ENCODE measurements at regions not wholly inside any gene's neighbourhood (a gene's known extent, or its start where the extent isn't known, plus 50 kb on each side); places are given as distances from the start of the nearest gene placed in this dataset.

- no peak for TF ChIP-seq CTCF (IDR thresholded peaks at IDR 0.05)
- Histone ChIP-seq H3K4me3 (no peak overlapping the region), H3K36me3 (ENCODE audit: insufficient read depth in 1 of 2, low read depth in 1 of 2) (no peaks in the 10 kb centered on the region), H3K27ac (no peak overlapping the region), H3K4me1 (no peaks in the 10 kb centered on the region), H3K27me3 (ENCODE audit: insufficient read depth in 3 of 3, low read length in 2 of 3) (peaks cover 0 to 46% (median 7%) of the 10 kb centered on the region in 3 donors), H3K9me3 (no peaks in the 10 kb centered on the region)
- WGBS, 3 donors: 69 to 80% (median 74%) methylated on average over 7 of the region's 7 CpGs
- no peak for ATAC-seq
- no peak for DNase-seq
- intact Hi-C loops (cut with DNase I): no loop called here
Observed at GRCh38 chr22:22182218-22182989, 62.2 kb upstream of the VPREB1 start.

- H3K36me3 ChIP-seq (ENCODE audit: insufficient read depth in 1 of 2, low read depth in 1 of 2): no peaks in the 10 kb centered on the region
- DNase-seq (no peak), ATAC-seq (no peak)
- no peak overlapping the region for H3K4me3 ChIP-seq
- H3K27me3 ChIP-seq (ENCODE audit: insufficient read depth in 3 of 3, low read length in 2 of 3): peaks cover 0 to 47% (median 7%) of the 10 kb centered on the region in 3 donors
- H3K27ac ChIP-seq: no peak overlapping the region
- no peak for TF ChIP-seq CTCF (IDR thresholded peaks at IDR 0.05)
- no peaks in the 10 kb centered on the region for H3K9me3 ChIP-seq
- WGBS, 3 donors: 72 to 75% (median 73%) methylated on average over 3 of the region's 3 CpGs
- intact Hi-C loops (cut with DNase I): no loop called here
- H3K4me1 ChIP-seq: no peaks in the 10 kb centered on the region
Observed at GRCh38 chr22:22181341-22181850, 63.2 kb upstream of the VPREB1 start.

- no peaks in the 10 kb centered on the region for H3K36me3 ChIP-seq (ENCODE audit: insufficient read depth in 1 of 2, low read depth in 1 of 2)
- H3K9me3 ChIP-seq: no peaks in the 10 kb centered on the region
- ATAC-seq (no peak), DNase-seq (no peak)
- peaks cover 3 to 41% (median 7%) of the 10 kb centered on the region in 3 donors for H3K27me3 ChIP-seq (ENCODE audit: insufficient read depth in 3 of 3, low read length in 2 of 3)
- 67 to 74% (median 68%) methylated on average over 5 of the region's 5 CpGs for WGBS, 3 donors
- no peak overlapping the region for H3K4me3 ChIP-seq
- H3K27ac ChIP-seq: no peak overlapping the region
- H3K4me1 ChIP-seq: no peaks in the 10 kb centered on the region
- intact Hi-C loops (cut with DNase I): no loop called here
- no peak for TF ChIP-seq CTCF (IDR thresholded peaks at IDR 0.05)
Observed at GRCh38 chr22:22180738-22181285, 63.8 kb upstream of the VPREB1 start.

- ATAC-seq (no peak), DNase-seq (no peak)
- H3K36me3 ChIP-seq (ENCODE audit: insufficient read depth in 1 of 2, low read depth in 1 of 2): no peaks in the 10 kb centered on the region
- H3K27ac ChIP-seq: no peak overlapping the region
- no peak for TF ChIP-seq CTCF (IDR thresholded peaks at IDR 0.05)
- intact Hi-C loops (cut with DNase I): no loop called here
- H3K4me1 ChIP-seq: no peaks in the 10 kb centered on the region
- H3K4me3 ChIP-seq: no peak overlapping the region
- H3K27me3 ChIP-seq (ENCODE audit: insufficient read depth in 3 of 3, low read length in 2 of 3): peaks cover 3 to 33% (median 7%) of the 10 kb centered on the region in 3 donors
- 51 to 67% (median 63%) methylated on average over 3 of the region's 3 CpGs for WGBS, 3 donors
- no peaks in the 10 kb centered on the region for H3K9me3 ChIP-seq
Observed at GRCh38 chr22:22179858-22180257, 64.7 kb upstream of the VPREB1 start.

Measured in psoas muscle (tissue), 7 donors.